GM19324 (cell line): ENCODE measurements at regions not wholly inside any gene's neighbourhood (a gene's known extent, or its start where the extent isn't known, plus 50 kb on each side); places are given as distances from the start of the nearest gene placed in this dataset.
"Not testable (repeated sequence)": the region's sequence is repeated elsewhere in the genome, so short reads cannot be mapped to it uniquely, and the experiment has no call there.

Experiments used
- ATAC-seq: cut with Tn5 transposase; IDR thresholded peaks from one replicate; pipeline ENCODE4 v1.9.1; 2021; ENCODE audit warnings: mild to moderate bottlenecking, moderate library complexity; ENCODE audit not compliant: unreplicated experiment, low FRiP score

GRCh38 chr7:124179641-124180040 is 146.8 kb upstream of the TMEM229A start:
- ATAC-seq, result no peak

GRCh38 chr7:124177891-124178290 is 145.0 kb upstream of the TMEM229A start:
- ATAC-seq, result no peak

- not testable (repeated sequence) for ATAC-seq
Observed at GRCh38 chr7:124171812-124172211, 138.9 kb upstream of the TMEM229A start.

- ATAC-seq, result no peak
Observed at GRCh38 chr7:124171068-124171467, 138.2 kb upstream of the TMEM229A start.

- ATAC-seq, result no peak
Observed at GRCh38 chr7:124168616-124169015, 135.7 kb upstream of the TMEM229A start.

- no peak for ATAC-seq
Observed at GRCh38 chr7:124162667-124163066, 129.8 kb upstream of the TMEM229A start.

- no peak for ATAC-seq
Observed at GRCh38 chr7:124155432-124156022, 122.7 kb upstream of the TMEM229A start.

- peak; percentile 51 for ATAC-seq
Observed at GRCh38 chr7:124152859-124153692, 120.2 kb upstream of the TMEM229A start.

- no peak for ATAC-seq
Observed at GRCh38 chr7:124137664-124138063, 104.8 kb upstream of the TMEM229A start.

GRCh38 chr7:124124201-124124600 is 91.3 kb upstream of the TMEM229A start:
- no peak for ATAC-seq

GRCh38 chr7:124120911-124121310 is 88.0 kb upstream of the TMEM229A start:
- ATAC-seq, result no peak

- no peak for ATAC-seq
Observed at GRCh38 chr7:124113045-124113444, 80.2 kb upstream of the TMEM229A start.

- ATAC-seq, result no peak
Observed at GRCh38 chr7:124106575-124106974, 73.7 kb upstream of the TMEM229A start.

- ATAC-seq, result no peak
Observed at GRCh38 chr7:124101173-124101768, 68.4 kb upstream of the TMEM229A start.

GRCh38 chr7:124100190-124100589 is 67.3 kb upstream of the TMEM229A start:
- no peak for ATAC-seq

GRCh38 chr7:124099585-124099984 is 66.7 kb upstream of the TMEM229A start:
- ATAC-seq, result not testable (repeated sequence)

- ATAC-seq, result no peak
Observed at GRCh38 chr7:124089621-124090020, 56.8 kb upstream of the TMEM229A start.

GRCh38 chr7:124088590-124088989 is 55.7 kb upstream of the TMEM229A start:
- ATAC-seq, result no peak

- no peak for ATAC-seq
Observed at GRCh38 chr7:124086843-124087242, 54.0 kb upstream of the TMEM229A start.

- ATAC-seq, result no peak
Observed at GRCh38 chr7:124085179-124085578, 52.3 kb upstream of the TMEM229A start.

GRCh38 chr7:124084024-124084423 is 51.2 kb upstream of the TMEM229A start:
- ATAC-seq, result no peak
